Effector memory CD8-positive, alpha-beta T cell (primary cell): ENCODE measurements at regions not wholly inside any gene's neighbourhood (a gene's known extent, or its start where the extent isn't known, plus 50 kb on each side); places are given as distances from the start of the nearest gene placed in this dataset.

Source experiments
- ATAC-seq: fragments of 150-1000 bp; cut with Tn5 transposase; replicated peaks from 2 replicates; pipeline ENCODE4 v1.10.0; 2021; ENCODE audit warnings: mild to moderate bottlenecking, moderate library complexity
- DNase-seq, 3 experiments: peaks; one replicate each; pipeline ENCODE4 v3.0.0; 2021
- H3K27ac Mint-ChIP-seq, 2 donors: one replicate each; pipeline ENCODE4 v1.8.0; 2022; ENCODE audit warnings: mild to moderate bottlenecking in 2 of 2, mixed read lengths in 2 of 2, moderate library complexity in 2 of 2
- H3K27me3 Mint-ChIP-seq, 2 donors: one replicate each; pipeline ENCODE4 v1.8.0; 2022; ENCODE audit warnings: mixed read lengths in 2 of 2
- H3K36me3 Mint-ChIP-seq: one replicate; pipeline ENCODE4 v1.8.0; 2022; ENCODE audit warnings: mild to moderate bottlenecking, moderate library complexity, mixed read lengths; ENCODE audit not compliant: insufficient read depth
- H3K4me1 Mint-ChIP-seq, 2 donors: one replicate each; pipeline ENCODE4 v1.8.0; 2022; ENCODE audit warnings: low read depth in 2 of 2, mixed read lengths in 2 of 2
- H3K4me3 Mint-ChIP-seq, 2 donors: one replicate each; pipeline ENCODE4 v1.8.0; 2022; ENCODE audit warnings: mild to moderate bottlenecking in 2 of 2, mixed read lengths in 2 of 2, moderate library complexity in 2 of 2
- H3K9me3 Mint-ChIP-seq, 2 donors: one replicate each; pipeline ENCODE4 v1.8.0; 2022; ENCODE audit warnings: mixed read lengths in 2 of 2

DNA sequence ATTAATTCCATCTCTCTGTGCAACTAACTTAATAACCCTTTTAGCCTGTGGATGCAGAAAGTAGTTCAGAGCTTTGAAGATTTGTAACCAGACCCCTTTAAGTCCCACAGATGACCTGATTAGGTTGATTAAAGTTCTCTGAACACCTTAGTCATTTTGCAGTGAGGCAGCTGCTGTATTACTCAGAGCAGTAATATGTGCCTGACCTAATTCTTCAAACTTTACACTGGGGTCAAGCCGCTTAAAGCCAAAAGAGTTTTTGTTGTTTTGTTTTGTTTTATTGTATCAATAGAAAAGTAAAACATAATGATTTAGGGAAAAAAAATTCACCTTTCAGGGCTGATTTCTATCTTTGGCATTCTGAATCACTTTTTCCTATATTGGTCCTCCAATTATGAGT, 78.6 kb upstream of the PLEKHG7 start:
- no peak overlapping the region for H3K4me3 Mint-ChIP-seq
- peaks cover 4 to 6% of the 10 kb centered on the region in 2 donors for H3K9me3 Mint-ChIP-seq
- H3K27ac Mint-ChIP-seq: no peak overlapping the region
- ATAC-seq (no peak), DNase-seq (no peak)
- no peaks in the 10 kb centered on the region for H3K27me3 Mint-ChIP-seq
- H3K4me1 Mint-ChIP-seq: peaks cover 0 to 4% of the 10 kb centered on the region in 2 donors
- H3K36me3 Mint-ChIP-seq: no peaks in the 10 kb centered on the region

GRCh38 chr12:92623386-92623785, 79.4 kb upstream of the PLEKHG7 start:
- DNase-seq: no peak
- no peaks in the 10 kb centered on the region for H3K27me3 Mint-ChIP-seq

GRCh38 chr12:92621833-92622232, 81.0 kb upstream of the PLEKHG7 start:
- Mint-ChIP-seq H3K27ac (no peak overlapping the region), H3K4me3 (no peak overlapping the region), H3K27me3 (no peaks in the 10 kb centered on the region), H3K4me1 (peaks cover 0 to 4% of the 10 kb centered on the region in 2 donors), H3K9me3 (peaks cover 4 to 6% of the 10 kb centered on the region in 2 donors), H3K36me3 (no peaks in the 10 kb centered on the region)
- DNase-seq (no peak), ATAC-seq (no peak)

More at GRCh38 chr12:92623386-92623785, 79.4 kb upstream of the PLEKHG7 start:
- Mint-ChIP-seq H3K4me3 (no peak overlapping the region), H3K4me1 (peaks cover 0 to 4% of the 10 kb centered on the region in 2 donors), H3K27ac (peak overlapping the region in 1 of 2 donors; percentile 32), H3K36me3 (no peaks in the 10 kb centered on the region), H3K9me3 (peaks cover 4 to 6% of the 10 kb centered on the region in 2 donors)
- no peak for ATAC-seq

GRCh38 chr12:92621312-92621711, 81.5 kb upstream of the PLEKHG7 start:
- Mint-ChIP-seq H3K9me3 (peaks cover 4 to 6% of the 10 kb centered on the region in 2 donors), H3K4me1 (peaks cover 0 to 4% of the 10 kb centered on the region in 2 donors), H3K27me3 (no peaks in the 10 kb centered on the region), H3K27ac (no peak overlapping the region), H3K36me3 (no peaks in the 10 kb centered on the region), H3K4me3 (no peak overlapping the region)
- DNase-seq (no peak), ATAC-seq (no peak)

- Mint-ChIP-seq H3K27ac (peak overlapping the region in 1 of 2 donors; percentile 6), H3K36me3 (no peaks in the 10 kb centered on the region), H3K4me1 (peaks cover 0 to 4% of the 10 kb centered on the region in 2 donors), H3K27me3 (no peaks in the 10 kb centered on the region), H3K9me3 (peaks cover 4 to 6% of the 10 kb centered on the region in 2 donors), H3K4me3 (no peak overlapping the region)
- ATAC-seq (no peak), DNase-seq (no peak)
Observed at GRCh38 chr12:92619730-92620684, 82.8 kb upstream of the PLEKHG7 start.

DNA sequence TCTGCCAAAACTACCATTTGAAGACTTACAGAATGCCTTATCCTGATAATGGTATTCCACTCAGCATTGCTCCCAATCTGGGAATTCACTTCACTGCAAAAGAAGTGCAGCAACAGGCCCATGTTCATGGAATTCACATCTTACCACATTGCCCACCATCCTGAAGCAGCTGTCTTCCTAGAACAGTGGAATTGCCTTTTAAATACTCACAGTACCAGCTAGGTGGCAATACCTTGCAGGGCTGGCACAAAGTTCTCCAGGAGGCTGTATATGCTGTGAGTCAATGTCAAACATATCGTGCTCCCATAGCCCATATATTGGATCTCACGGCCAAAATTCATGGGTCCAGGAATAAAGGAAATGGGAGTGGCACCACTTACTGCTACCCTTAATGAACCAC, 83.8 kb upstream of the PLEKHG7 start:
- DNase-seq (no peak), ATAC-seq (no peak)
- H3K9me3 Mint-ChIP-seq: peaks cover 4 to 6% of the 10 kb centered on the region in 2 donors
- no peaks in the 10 kb centered on the region for H3K27me3 Mint-ChIP-seq
- H3K27ac Mint-ChIP-seq: no peak overlapping the region
- H3K4me1 Mint-ChIP-seq: peaks cover 0 to 4% of the 10 kb centered on the region in 2 donors
- H3K36me3 Mint-ChIP-seq: no peaks in the 10 kb centered on the region
- no peak overlapping the region for H3K4me3 Mint-ChIP-seq

- Mint-ChIP-seq H3K4me1 (peaks cover 0 to 4% of the 10 kb centered on the region in 2 donors), H3K27ac (no peak overlapping the region), H3K27me3 (no peaks in the 10 kb centered on the region), H3K9me3 (no peaks in the 10 kb centered on the region), H3K36me3 (no peaks in the 10 kb centered on the region), H3K4me3 (no peak overlapping the region)
- no peak for DNase-seq
- no peak for ATAC-seq
Observed at GRCh38 chr12:92615703-92616102, 87.1 kb upstream of the PLEKHG7 start.

DNA sequence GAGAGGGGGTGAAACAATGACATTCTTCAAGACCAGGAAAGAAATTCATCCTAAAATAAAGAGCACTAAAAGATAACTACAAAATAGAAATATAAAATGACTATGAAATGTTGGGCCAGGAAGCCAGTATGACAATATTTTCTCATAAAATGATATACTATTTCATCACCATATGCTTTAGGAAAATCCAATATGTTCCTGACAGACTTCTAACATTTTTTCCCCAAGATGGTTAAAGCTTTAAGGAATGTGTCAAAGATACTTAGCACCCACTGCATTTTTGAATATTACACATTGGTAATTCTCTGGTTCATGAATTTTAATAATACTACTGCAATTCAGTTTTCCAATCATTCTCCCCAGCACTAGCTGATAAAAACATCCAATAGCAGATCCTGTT, 87.7 kb upstream of the PLEKHG7 start:
- ATAC-seq (no peak), DNase-seq (no peak)
- H3K4me1 Mint-ChIP-seq: peaks cover 0 to 4% of the 10 kb centered on the region in 2 donors
- H3K9me3 Mint-ChIP-seq: no peaks in the 10 kb centered on the region
- H3K27me3 Mint-ChIP-seq: no peaks in the 10 kb centered on the region
- no peaks in the 10 kb centered on the region for H3K36me3 Mint-ChIP-seq
- no peak overlapping the region for H3K27ac Mint-ChIP-seq
- H3K4me3 Mint-ChIP-seq: no peak overlapping the region

GRCh38 chr12:92614502-92614901, 88.3 kb upstream of the PLEKHG7 start:
- Mint-ChIP-seq H3K27ac (no peak overlapping the region), H3K4me3 (no peak overlapping the region), H3K27me3 (no peaks in the 10 kb centered on the region), H3K9me3 (no peaks in the 10 kb centered on the region), H3K4me1 (no peaks in the 10 kb centered on the region), H3K36me3 (no peaks in the 10 kb centered on the region)
- no peak for ATAC-seq
- DNase-seq: no peak

GRCh38 chr12:92614001-92614400, 88.8 kb upstream of the PLEKHG7 start:
- Mint-ChIP-seq H3K27ac (no peak overlapping the region), H3K4me1 (no peaks in the 10 kb centered on the region), H3K36me3 (no peaks in the 10 kb centered on the region), H3K27me3 (no peaks in the 10 kb centered on the region), H3K9me3 (no peaks in the 10 kb centered on the region), H3K4me3 (no peak overlapping the region)
- no peak for DNase-seq
- ATAC-seq: no peak

DNA sequence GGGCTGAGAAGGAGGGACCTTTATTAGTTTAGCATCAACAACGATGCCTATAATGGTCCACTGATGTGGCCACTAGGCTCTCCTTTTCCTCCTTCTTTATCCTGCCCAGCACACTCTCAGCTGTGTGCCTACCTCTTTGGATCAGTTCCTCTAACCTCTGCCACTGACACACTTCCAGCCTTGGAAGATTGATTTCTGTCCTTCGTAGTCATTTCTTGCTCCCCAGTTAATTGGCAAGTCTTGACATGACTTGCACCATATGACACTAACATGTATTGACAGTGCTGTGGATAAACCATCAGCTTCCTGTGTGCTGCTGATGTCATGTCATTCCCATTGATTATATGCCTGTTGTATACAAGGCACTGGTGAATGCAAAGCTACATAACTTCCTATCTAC, 90.2 kb upstream of the PLEKHG7 start:
- no peak for ATAC-seq
- peak overlapping the region in 1 of 2 donors; percentile 82 for H3K27ac Mint-ChIP-seq

GRCh38 chr12:92608151-92609091, 94.4 kb upstream of the PLEKHG7 start:
- Mint-ChIP-seq H3K4me1 (peaks cover 0 to 9% of the 10 kb centered on the region in 2 donors), H3K27ac (peak overlapping the region in 1 of 2 donors; percentile 76), H3K27me3 (no peaks in the 10 kb centered on the region), H3K36me3 (no peaks in the 10 kb centered on the region), H3K4me3 (peak overlapping the region in 1 of 2 donors; percentile 9), H3K9me3 (no peaks in the 10 kb centered on the region)
- no peak for DNase-seq
- ATAC-seq: no peak

More for the DNA sequence above, 90.2 kb upstream of the PLEKHG7 start:
- Mint-ChIP-seq H3K4me1 (peaks cover 0 to 5% of the 10 kb centered on the region in 2 donors), H3K27me3 (no peaks in the 10 kb centered on the region), H3K9me3 (no peaks in the 10 kb centered on the region), H3K36me3 (no peaks in the 10 kb centered on the region), H3K4me3 (no peak overlapping the region)
- DNase-seq: no peak

GRCh38 chr12:92606956-92607355, 95.8 kb upstream of the PLEKHG7 start:
- H3K4me1 Mint-ChIP-seq: peaks cover 0 to 12% of the 10 kb centered on the region in 2 donors
- DNase-seq (no peak), ATAC-seq (no peak)
- H3K4me3 Mint-ChIP-seq: no peak overlapping the region
- H3K9me3 Mint-ChIP-seq: peaks cover 2 to 3% of the 10 kb centered on the region in 2 donors
- H3K27me3 Mint-ChIP-seq: no peaks in the 10 kb centered on the region
- H3K36me3 Mint-ChIP-seq: peaks cover 2% of the 10 kb centered on the region
- H3K27ac Mint-ChIP-seq: peak overlapping the region in 1 of 2 donors; percentile 42
